ENCODE measurements at regions not wholly inside any gene's neighbourhood (a gene's known extent, or its start where the extent isn't known, plus 50 kb on each side); places are given as distances from the start of the nearest gene placed in this dataset.

DNA sequence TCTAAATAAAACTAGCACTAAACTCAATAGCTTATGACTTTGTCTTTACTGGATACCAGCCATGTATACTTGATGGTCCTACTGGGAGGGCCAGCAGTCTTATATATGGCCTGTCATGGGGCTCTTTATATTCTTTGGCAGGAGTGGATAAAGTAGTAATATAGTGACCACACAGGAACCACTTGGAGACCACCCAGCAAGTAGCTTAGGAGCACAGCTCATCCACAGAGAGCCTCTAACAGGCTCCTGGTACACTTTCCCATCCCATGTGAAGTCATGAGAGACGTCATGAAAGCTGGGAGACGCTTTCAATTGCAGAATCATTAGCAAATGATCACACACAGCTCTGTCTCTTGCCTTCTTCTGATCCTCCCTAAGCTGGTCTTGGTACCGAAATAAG is 360.9 kb upstream of the ACVR2A start:
- TF ChIP-seq, protein P1, sequence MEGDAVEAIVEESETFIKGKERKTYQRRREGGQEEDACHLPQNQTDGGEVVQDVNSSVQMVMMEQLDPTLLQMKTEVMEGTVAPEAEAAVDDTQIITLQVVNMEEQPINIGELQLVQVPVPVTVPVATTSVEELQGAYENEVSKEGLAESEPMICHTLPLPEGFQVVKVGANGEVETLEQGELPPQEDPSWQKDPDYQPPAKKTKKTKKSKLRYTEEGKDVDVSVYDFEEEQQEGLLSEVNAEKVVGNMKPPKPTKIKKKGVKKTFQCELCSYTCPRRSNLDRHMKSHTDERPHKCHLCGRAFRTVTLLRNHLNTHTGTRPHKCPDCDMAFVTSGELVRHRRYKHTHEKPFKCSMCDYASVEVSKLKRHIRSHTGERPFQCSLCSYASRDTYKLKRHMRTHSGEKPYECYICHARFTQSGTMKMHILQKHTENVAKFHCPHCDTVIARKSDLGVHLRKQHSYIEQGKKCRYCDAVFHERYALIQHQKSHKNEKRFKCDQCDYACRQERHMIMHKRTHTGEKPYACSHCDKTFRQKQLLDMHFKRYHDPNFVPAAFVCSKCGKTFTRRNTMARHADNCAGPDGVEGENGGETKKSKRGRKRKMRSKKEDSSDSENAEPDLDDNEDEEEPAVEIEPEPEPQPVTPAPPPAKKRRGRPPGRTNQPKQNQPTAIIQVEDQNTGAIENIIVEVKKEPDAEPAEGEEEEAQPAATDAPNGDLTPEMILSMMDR (conservative IDR thresholded peaks at IDR 0.05; ENCODE audit: low read depth in 2 of 2), result no peak
- TF ChIP-seq, protein P2, sequence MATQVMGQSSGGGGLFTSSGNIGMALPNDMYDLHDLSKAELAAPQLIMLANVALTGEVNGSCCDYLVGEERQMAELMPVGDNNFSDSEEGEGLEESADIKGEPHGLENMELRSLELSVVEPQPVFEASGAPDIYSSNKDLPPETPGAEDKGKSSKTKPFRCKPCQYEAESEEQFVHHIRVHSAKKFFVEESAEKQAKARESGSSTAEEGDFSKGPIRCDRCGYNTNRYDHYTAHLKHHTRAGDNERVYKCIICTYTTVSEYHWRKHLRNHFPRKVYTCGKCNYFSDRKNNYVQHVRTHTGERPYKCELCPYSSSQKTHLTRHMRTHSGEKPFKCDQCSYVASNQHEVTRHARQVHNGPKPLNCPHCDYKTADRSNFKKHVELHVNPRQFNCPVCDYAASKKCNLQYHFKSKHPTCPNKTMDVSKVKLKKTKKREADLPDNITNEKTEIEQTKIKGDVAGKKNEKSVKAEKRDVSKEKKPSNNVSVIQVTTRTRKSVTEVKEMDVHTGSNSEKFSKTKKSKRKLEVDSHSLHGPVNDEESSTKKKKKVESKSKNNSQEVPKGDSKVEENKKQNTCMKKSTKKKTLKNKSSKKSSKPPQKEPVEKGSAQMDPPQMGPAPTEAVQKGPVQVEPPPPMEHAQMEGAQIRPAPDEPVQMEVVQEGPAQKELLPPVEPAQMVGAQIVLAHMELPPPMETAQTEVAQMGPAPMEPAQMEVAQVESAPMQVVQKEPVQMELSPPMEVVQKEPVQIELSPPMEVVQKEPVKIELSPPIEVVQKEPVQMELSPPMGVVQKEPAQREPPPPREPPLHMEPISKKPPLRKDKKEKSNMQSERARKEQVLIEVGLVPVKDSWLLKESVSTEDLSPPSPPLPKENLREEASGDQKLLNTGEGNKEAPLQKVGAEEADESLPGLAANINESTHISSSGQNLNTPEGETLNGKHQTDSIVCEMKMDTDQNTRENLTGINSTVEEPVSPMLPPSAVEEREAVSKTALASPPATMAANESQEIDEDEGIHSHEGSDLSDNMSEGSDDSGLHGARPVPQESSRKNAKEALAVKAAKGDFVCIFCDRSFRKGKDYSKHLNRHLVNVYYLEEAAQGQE (IDR thresholded peaks at IDR 0.05; ENCODE audit: unreplicated experiment), result no peak
- TF ChIP-seq EZH2 (IDR thresholded peaks at IDR 0.05; ENCODE audit: low read depth, unreplicated experiment) (no peak), POLR2AphosphoS5 (IDR thresholded peaks at IDR 0.05; ENCODE audit: low read depth) (no peak), EZH2phosphoT487 (IDR thresholded peaks at IDR 0.05; ENCODE audit: unreplicated experiment) (no peak), ZNF114 (CRISPR knock-in tag; IDR thresholded peaks at IDR 0.05) (no peak), JUNB (IDR thresholded peaks at IDR 0.05; ENCODE audit: unreplicated experiment) (no peak), ZNF331 (CRISPR knock-in tag; IDR thresholded peaks at IDR 0.05; ENCODE audit: low read depth) (no peak), CREB1 (CRISPR knock-in tag; IDR thresholded peaks at IDR 0.05; ENCODE audit: low read depth) (no peak), STAT1 (IDR thresholded peaks at IDR 0.05; ENCODE audit: unreplicated experiment) (no peak)
- TF ChIP-seq, protein P3, sequence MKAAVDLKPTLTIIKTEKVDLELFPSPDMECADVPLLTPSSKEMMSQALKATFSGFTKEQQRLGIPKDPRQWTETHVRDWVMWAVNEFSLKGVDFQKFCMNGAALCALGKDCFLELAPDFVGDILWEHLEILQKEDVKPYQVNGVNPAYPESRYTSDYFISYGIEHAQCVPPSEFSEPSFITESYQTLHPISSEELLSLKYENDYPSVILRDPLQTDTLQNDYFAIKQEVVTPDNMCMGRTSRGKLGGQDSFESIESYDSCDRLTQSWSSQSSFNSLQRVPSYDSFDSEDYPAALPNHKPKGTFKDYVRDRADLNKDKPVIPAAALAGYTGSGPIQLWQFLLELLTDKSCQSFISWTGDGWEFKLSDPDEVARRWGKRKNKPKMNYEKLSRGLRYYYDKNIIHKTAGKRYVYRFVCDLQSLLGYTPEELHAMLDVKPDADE (IDR thresholded peaks at IDR 0.05), result no peak

Measured in GM23338 (cell line).